ENCODE measurements at regions not wholly inside any gene's neighbourhood (a gene's known extent, or its start where the extent isn't known, plus 50 kb on each side); places are given as distances from the start of the nearest gene placed in this dataset.
"Not testable (repeated sequence)": the region's sequence is repeated elsewhere in the genome, so short reads cannot be mapped to it uniquely, and the experiment has no call there.

- Mint-ChIP-seq H3K36me3 (ENCODE audit: low read depth) (no peaks in the 10 kb centered on the region), H3K4me1 (ENCODE audit: low read depth) (no peaks in the 10 kb centered on the region)
Observed at GRCh38 chr2:183925281-183925680, 673.0 kb upstream of the ZNF804A start.

GRCh38 chr2:183926433-183926832 lies 671.9 kb upstream of the ZNF804A start:
- Mint-ChIP-seq H3K36me3 (ENCODE audit: low read depth) (no peaks in the 10 kb centered on the region), H3K27me3 (no peaks in the 10 kb centered on the region), H3K9me3 (peaks cover 8% of the 10 kb centered on the region), H3K4me1 (ENCODE audit: low read depth) (no peaks in the 10 kb centered on the region), H3K27ac (no peak overlapping the region), H3K4me3 (no peak overlapping the region)

More at GRCh38 chr2:183925281-183925680, 673.0 kb upstream of the ZNF804A start:
- peaks cover 8% of the 10 kb centered on the region for H3K9me3 Mint-ChIP-seq
- no peak overlapping the region for H3K4me3 Mint-ChIP-seq
- no peak overlapping the region for H3K27ac Mint-ChIP-seq
- no peaks in the 10 kb centered on the region for H3K27me3 Mint-ChIP-seq

GRCh38 chr2:183927406-183928325 lies 670.7 kb upstream of the ZNF804A start:
- no peaks in the 10 kb centered on the region for H3K27me3 Mint-ChIP-seq
- no peak overlapping the region for H3K4me3 Mint-ChIP-seq
- peaks cover 11% of the 10 kb centered on the region for H3K9me3 Mint-ChIP-seq
- no peak overlapping the region for H3K27ac Mint-ChIP-seq
- no peaks in the 10 kb centered on the region for H3K36me3 Mint-ChIP-seq (ENCODE audit: low read depth)
- no peaks in the 10 kb centered on the region for H3K4me1 Mint-ChIP-seq (ENCODE audit: low read depth)

GRCh38 chr2:183935005-183935404 lies 663.3 kb upstream of the ZNF804A start:
- Mint-ChIP-seq H3K4me3 (no peak overlapping the region), H3K4me1 (ENCODE audit: low read depth) (no peaks in the 10 kb centered on the region), H3K9me3 (peaks cover 25% of the 10 kb centered on the region), H3K36me3 (ENCODE audit: low read depth) (no peaks in the 10 kb centered on the region), H3K27ac (no peak overlapping the region), H3K27me3 (no peaks in the 10 kb centered on the region)

GRCh38 chr2:183937220-183937619 lies 661.1 kb upstream of the ZNF804A start:
- Mint-ChIP-seq H3K36me3 (ENCODE audit: low read depth) (no peaks in the 10 kb centered on the region), H3K27me3 (no peaks in the 10 kb centered on the region), H3K27ac (no peak overlapping the region), H3K4me3 (no peak overlapping the region), H3K4me1 (ENCODE audit: low read depth) (no peaks in the 10 kb centered on the region), H3K9me3 (peaks cover 28% of the 10 kb centered on the region)

GRCh38 chr2:183946193-183946592 lies 652.1 kb upstream of the ZNF804A start:
- peaks cover 6% of the 10 kb centered on the region for H3K9me3 Mint-ChIP-seq
- no peaks in the 10 kb centered on the region for H3K27me3 Mint-ChIP-seq
- H3K27ac Mint-ChIP-seq, result no peak overlapping the region
- H3K4me3 Mint-ChIP-seq, result no peak overlapping the region
- no peaks in the 10 kb centered on the region for H3K4me1 Mint-ChIP-seq (ENCODE audit: low read depth)
- H3K36me3 Mint-ChIP-seq (ENCODE audit: low read depth), result no peaks in the 10 kb centered on the region

- Mint-ChIP-seq H3K36me3 (ENCODE audit: low read depth) (no peaks in the 10 kb centered on the region), H3K27ac (no peak overlapping the region), H3K27me3 (no peaks in the 10 kb centered on the region), H3K9me3 (peaks cover 3% of the 10 kb centered on the region), H3K4me1 (ENCODE audit: low read depth) (no peaks in the 10 kb centered on the region), H3K4me3 (no peak overlapping the region)
Observed at GRCh38 chr2:183948861-183949260, 649.5 kb upstream of the ZNF804A start.

GRCh38 chr2:183950673-183951072 lies 647.7 kb upstream of the ZNF804A start:
- H3K9me3 Mint-ChIP-seq, result peaks cover 4% of the 10 kb centered on the region
- no peak overlapping the region for H3K4me3 Mint-ChIP-seq
- no peaks in the 10 kb centered on the region for H3K36me3 Mint-ChIP-seq (ENCODE audit: low read depth)
- H3K27ac Mint-ChIP-seq, result no peak overlapping the region
- H3K4me1 Mint-ChIP-seq (ENCODE audit: low read depth), result no peaks in the 10 kb centered on the region
- no peaks in the 10 kb centered on the region for H3K27me3 Mint-ChIP-seq

- Mint-ChIP-seq H3K27ac (no peak overlapping the region), H3K27me3 (no peaks in the 10 kb centered on the region), H3K9me3 (peaks cover 7% of the 10 kb centered on the region), H3K4me1 (ENCODE audit: low read depth) (no peaks in the 10 kb centered on the region), H3K36me3 (ENCODE audit: low read depth) (no peaks in the 10 kb centered on the region), H3K4me3 (no peak overlapping the region)
Observed at GRCh38 chr2:183951630-183952029, 646.7 kb upstream of the ZNF804A start.

- H3K9me3 Mint-ChIP-seq, result peaks cover 7% of the 10 kb centered on the region
- no peaks in the 10 kb centered on the region for H3K36me3 Mint-ChIP-seq (ENCODE audit: low read depth)
- H3K4me3 Mint-ChIP-seq, result no peak overlapping the region
- no peaks in the 10 kb centered on the region for H3K27me3 Mint-ChIP-seq
- no peak overlapping the region for H3K27ac Mint-ChIP-seq
- no peaks in the 10 kb centered on the region for H3K4me1 Mint-ChIP-seq (ENCODE audit: low read depth)
Observed at GRCh38 chr2:183952741-183953140, 645.6 kb upstream of the ZNF804A start.

- no peak overlapping the region for H3K27ac Mint-ChIP-seq
- H3K4me1 Mint-ChIP-seq (ENCODE audit: low read depth), result no peaks in the 10 kb centered on the region
- peaks cover 8% of the 10 kb centered on the region for H3K9me3 Mint-ChIP-seq
- no peaks in the 10 kb centered on the region for H3K27me3 Mint-ChIP-seq
- H3K4me3 Mint-ChIP-seq, result no peak overlapping the region
- H3K36me3 Mint-ChIP-seq (ENCODE audit: low read depth), result no peaks in the 10 kb centered on the region
Observed at GRCh38 chr2:183963609-183964008, 634.7 kb upstream of the ZNF804A start.

- Mint-ChIP-seq H3K4me3 (no peak overlapping the region), H3K4me1 (ENCODE audit: low read depth) (no peaks in the 10 kb centered on the region), H3K36me3 (ENCODE audit: low read depth) (no peaks in the 10 kb centered on the region), H3K9me3 (peaks cover 8% of the 10 kb centered on the region), H3K27ac (no peak overlapping the region), H3K27me3 (no peaks in the 10 kb centered on the region)
Observed at GRCh38 chr2:183964565-183964964, 633.8 kb upstream of the ZNF804A start.

- Mint-ChIP-seq H3K9me3 (peaks cover 12% of the 10 kb centered on the region), H3K4me1 (ENCODE audit: low read depth) (no peaks in the 10 kb centered on the region)
Observed at GRCh38 chr2:183967756-183968155, 630.6 kb upstream of the ZNF804A start.

GRCh38 chr2:183975676-183976075 lies 622.7 kb upstream of the ZNF804A start:
- H3K9me3 Mint-ChIP-seq, result peaks cover 15% of the 10 kb centered on the region
- H3K36me3 Mint-ChIP-seq (ENCODE audit: low read depth); H3K4me3 Mint-ChIP-seq; H3K4me1 Mint-ChIP-seq (ENCODE audit: low read depth); H3K27me3 Mint-ChIP-seq; H3K27ac Mint-ChIP-seq: not testable (repeated sequence)

More at GRCh38 chr2:183967756-183968155, 630.6 kb upstream of the ZNF804A start:
- H3K4me3 Mint-ChIP-seq, result no peak overlapping the region
- H3K27me3 Mint-ChIP-seq, result no peaks in the 10 kb centered on the region
- no peak overlapping the region for H3K27ac Mint-ChIP-seq
- no peaks in the 10 kb centered on the region for H3K36me3 Mint-ChIP-seq (ENCODE audit: low read depth)

GRCh38 chr2:183984871-183985270 lies 613.5 kb upstream of the ZNF804A start:
- Mint-ChIP-seq H3K27me3 (no peaks in the 10 kb centered on the region), H3K4me1 (ENCODE audit: low read depth) (no peaks in the 10 kb centered on the region), H3K4me3 (no peak overlapping the region), H3K36me3 (ENCODE audit: low read depth) (no peaks in the 10 kb centered on the region), H3K9me3 (peaks cover 6% of the 10 kb centered on the region), H3K27ac (no peak overlapping the region)

GRCh38 chr2:183991968-183992367 lies 606.4 kb upstream of the ZNF804A start:
- no peaks in the 10 kb centered on the region for H3K36me3 Mint-ChIP-seq (ENCODE audit: low read depth)
- peaks cover 7% of the 10 kb centered on the region for H3K9me3 Mint-ChIP-seq
- H3K4me3 Mint-ChIP-seq, result no peak overlapping the region
- no peak overlapping the region for H3K27ac Mint-ChIP-seq
- H3K27me3 Mint-ChIP-seq, result no peaks in the 10 kb centered on the region
- no peaks in the 10 kb centered on the region for H3K4me1 Mint-ChIP-seq (ENCODE audit: low read depth)

Data from stimulated activated naive CD8-positive, alpha-beta T cell treated with anti-CD3 and anti-CD28 coated beads, Interleukin-15, Interleukin-2, amounts not matched to agents 100 ng/mL and 50 ng/mL, for 24 hours (primary cell).